Superior temporal gyrus (tissue), 1 donor: ENCODE measurements at regions not wholly inside any gene's neighbourhood (a gene's known extent, or its start where the extent isn't known, plus 50 kb on each side); places are given as distances from the start of the nearest gene placed in this dataset.

Experiments used
- DNase-seq: peaks from one replicate; pipeline ENCODE4 v3.0.0-alpha.2; 2016; ENCODE audit errors: extremely low spot score

GRCh38 chr5:141747152-141748141 is 65.4 kb upstream of the ARAP3 start:
- DNase-seq, result peak; percentile 95

GRCh38 chr5:141746395-141746794 is 64.4 kb upstream of the ARAP3 start:
- DNase-seq, result no peak

DNA sequence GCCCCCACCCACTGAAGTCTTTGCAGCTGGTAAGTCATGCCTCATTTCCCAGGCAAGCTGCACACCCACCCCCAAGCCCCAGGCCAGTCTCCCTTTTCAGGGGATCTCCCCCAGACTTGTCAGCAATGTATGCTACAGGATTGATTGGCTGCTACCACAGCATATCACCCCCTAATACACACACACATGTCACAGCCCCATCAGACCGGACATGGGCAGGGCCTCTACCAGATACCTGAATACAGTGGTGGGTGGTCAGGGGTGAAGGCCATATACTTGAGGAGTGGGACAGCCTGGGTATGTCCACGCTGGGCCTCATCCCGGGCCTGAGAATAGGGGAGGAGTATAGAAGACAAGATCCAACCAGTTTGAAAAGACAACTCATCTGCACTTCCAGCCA is 63.4 kb upstream of the ARAP3 start:
- no peak for DNase-seq

DNA sequence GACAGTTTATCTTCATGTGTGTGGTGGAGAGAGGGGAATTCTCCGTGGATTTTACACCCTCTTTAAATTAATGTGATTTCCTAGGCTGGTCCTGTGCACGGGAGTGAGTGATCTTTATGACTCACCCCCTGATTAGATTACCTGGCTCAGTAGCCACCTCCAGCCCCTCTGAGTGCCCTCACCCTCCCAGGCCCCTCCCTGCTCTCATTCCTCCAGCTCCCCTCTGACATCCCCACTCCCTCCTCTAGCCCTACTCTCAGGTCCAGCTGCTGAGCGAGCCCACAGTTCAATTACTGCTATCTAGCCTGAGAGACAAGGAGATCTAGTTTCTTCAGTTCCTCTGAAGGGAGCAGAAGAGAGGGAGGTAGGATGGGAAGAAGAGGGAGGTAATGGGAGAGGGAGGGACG is 61.8 kb upstream of the ARAP3 start:
- no peak for DNase-seq

GRCh38 chr5:141742866-141743851 is 61.1 kb upstream of the ARAP3 start:
- DNase-seq, result no peak

- no peak for DNase-seq
Observed at GRCh38 chr5:141742144-141742543, 60.1 kb upstream of the ARAP3 start.

DNA sequence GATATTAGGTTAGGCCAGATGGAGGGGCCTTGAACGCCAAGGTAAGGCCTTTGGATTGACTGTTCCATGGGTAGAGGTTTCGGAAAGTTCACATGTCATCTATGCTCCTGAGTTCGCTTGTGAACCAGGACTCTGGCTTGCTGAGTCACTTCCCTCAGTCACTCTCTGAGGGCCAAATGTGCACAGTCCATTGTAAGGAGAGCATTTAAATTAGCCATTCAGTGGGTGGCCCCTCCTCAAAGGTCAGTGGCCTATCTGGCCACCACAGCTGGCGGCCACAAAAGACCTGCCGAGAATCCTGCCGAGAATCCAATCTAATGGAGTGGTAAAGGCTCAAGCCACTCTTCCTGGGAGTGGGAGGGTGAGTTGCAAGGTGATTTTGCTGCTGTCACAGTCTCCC is 58.9 kb upstream of the ARAP3 start:
- no peak for DNase-seq

DNA sequence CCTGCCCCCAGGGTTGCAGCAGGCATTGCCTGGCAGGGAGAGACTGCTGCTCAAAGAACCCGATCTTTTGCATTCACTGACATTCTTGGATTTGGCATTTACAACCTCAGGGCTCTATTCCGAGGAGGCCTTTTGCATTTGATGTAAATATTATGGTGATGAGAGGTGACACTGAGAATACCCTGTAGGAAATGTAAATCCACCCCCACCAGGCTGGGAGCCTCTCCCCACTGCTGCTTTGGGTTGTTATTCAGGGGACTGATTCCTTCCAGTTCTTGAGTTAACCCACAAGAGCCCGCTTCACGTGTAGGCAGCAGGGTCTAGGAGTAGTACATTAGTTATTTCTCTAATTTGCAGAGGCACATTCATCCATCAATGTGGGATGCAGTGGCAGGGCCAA is 55.5 kb upstream of the ARAP3 start:
- DNase-seq, result no peak

DNA sequence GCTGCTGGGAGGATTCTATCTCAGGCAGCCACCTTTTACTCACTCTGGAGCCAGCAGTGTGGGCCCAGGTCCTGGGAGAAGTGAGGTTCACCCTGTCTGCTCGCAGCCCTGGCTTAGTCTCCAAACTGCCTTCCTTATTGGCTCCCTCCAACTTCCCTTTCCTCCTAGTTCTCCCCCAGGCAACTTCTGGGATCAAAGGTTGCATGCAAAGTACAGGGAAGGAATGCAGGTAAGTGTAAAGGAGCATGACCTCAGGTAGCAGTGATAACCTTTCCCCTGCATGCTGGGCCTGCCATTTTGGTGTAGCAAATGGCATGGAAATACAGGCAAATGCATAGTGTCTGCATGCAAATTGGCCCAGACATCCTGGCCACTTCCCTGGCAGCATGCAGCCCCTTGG is 53.8 kb upstream of the ARAP3 start:
- DNase-seq, result no peak

GRCh38 chr5:141734501-141735229 is 52.6 kb upstream of the ARAP3 start:
- DNase-seq, result no peak

DNA sequence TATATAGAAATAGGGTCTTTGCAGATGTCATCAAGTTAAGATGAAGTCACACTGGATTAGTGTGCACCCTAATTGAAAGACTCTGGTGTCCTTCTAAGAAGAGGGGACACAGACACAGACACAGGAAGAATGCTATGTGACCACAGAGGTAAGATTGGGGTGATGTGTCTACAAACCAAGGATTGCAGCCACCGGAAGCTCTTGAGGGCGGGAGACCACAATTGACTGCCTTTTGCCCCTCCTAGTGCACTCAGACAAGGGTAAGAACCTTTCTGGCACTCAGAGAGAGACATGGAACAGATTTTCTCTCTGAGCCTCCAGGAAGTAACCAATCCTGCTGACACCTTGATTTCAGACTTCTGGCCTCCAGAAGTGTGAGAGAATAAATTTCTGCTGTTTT is 51.2 kb upstream of the ARAP3 start:
- DNase-seq, result no peak

GRCh38 chr5:141732417-141732816 is 50.4 kb upstream of the ARAP3 start:
- DNase-seq, result no peak
